Esophagus squamous epithelium (tissue), 4 donors: ENCODE measurements at regions not wholly inside any gene's neighbourhood (a gene's known extent, or its start where the extent isn't known, plus 50 kb on each side); places are given as distances from the start of the nearest gene placed in this dataset.

Experiments
- CTCF ChIP-seq, 6 experiments: fragments of 450-650 bp in 4 of 6; fragments of 200-600 bp in 2 of 6; sonication (generic) in 2 of 6; IDR thresholded peaks; one replicate each; pipeline ENCODE4 v1.5.1; 2016 to 2019; ENCODE audit warnings: antibody characterized with exemption in 6 of 6, mild to moderate bottlenecking in 4 of 6, moderate library complexity in 4 of 6
- POLR2A ChIP-seq, 4 donors: fragments of 450-650 bp; IDR thresholded peaks; one replicate each; pipeline ENCODE4 v1.6.1; 2017; ENCODE audit warnings: antibody characterized with exemption in 4 of 4, mild to moderate bottlenecking in 4 of 4, moderate library complexity in 3 of 4

- TF ChIP-seq CTCF (IDR thresholded peaks at IDR 0.05) = no peak
- no peak for TF ChIP-seq POLR2A (IDR thresholded peaks at IDR 0.05)
These were observed 233.8 kb upstream of the NEBL start for GRCh38 chr10:21130683-21131442.
